H9 (cell line): ENCODE measurements at regions not wholly inside any gene's neighbourhood (a gene's known extent, or its start where the extent isn't known, plus 50 kb on each side); places are given as distances from the start of the nearest gene placed in this dataset.

Source experiments
- DNase-seq: peaks from one replicate; pipeline ENCODE4 v3.0.0-alpha.2; 2017
- H2AFZ ChIP-seq: one replicate; pipeline ENCODE4 v1.6.1; 2013; ENCODE audit warnings: mild to moderate bottlenecking, low read length, control low read depth, moderate library complexity
- H2AK5ac ChIP-seq: 2 replicates; pipeline ENCODE4 v1.6.1; 2013; ENCODE audit warnings: low read length, control low read depth, mixed read lengths; ENCODE audit not compliant: insufficient read length
- H2BK120ac ChIP-seq: one replicate; pipeline ENCODE4 v1.6.1; 2013; ENCODE audit warnings: low read depth, mild to moderate bottlenecking, low read length, control low read depth, inconsistent platforms; ENCODE audit not compliant: poor library complexity, severe bottlenecking
- H2BK12ac ChIP-seq: 2 replicates; pipeline ENCODE4 v1.6.1; 2013; ENCODE audit warnings: low read length, control low read depth, mixed read lengths, low read depth; ENCODE audit not compliant: insufficient read length
- H2BK15ac ChIP-seq: 2 replicates; pipeline ENCODE4 v1.6.1; 2013; ENCODE audit warnings: low read depth, low read length, control low read depth
- H2BK20ac ChIP-seq: one replicate; pipeline ENCODE4 v1.6.1; 2013; ENCODE audit warnings: low read depth, mild to moderate bottlenecking, low read length, control low read depth, inconsistent platforms; ENCODE audit not compliant: poor library complexity, severe bottlenecking
- H2BK5ac ChIP-seq: 2 replicates; pipeline ENCODE4 v1.6.1; 2013; ENCODE audit warnings: low read length, control low read depth, mixed read lengths; ENCODE audit not compliant: insufficient read length
- H3K14ac ChIP-seq: 2 replicates; pipeline ENCODE4 v1.6.1; 2013; ENCODE audit warnings: low read length, control low read depth; ENCODE audit not compliant: insufficient read depth
- H3K18ac ChIP-seq: 2 replicates; pipeline ENCODE4 v1.6.1; 2013; ENCODE audit warnings: low read depth, mild to moderate bottlenecking, mixed read lengths, low read length, control low read depth; ENCODE audit not compliant: insufficient read length
- H3K23ac ChIP-seq: 2 replicates; pipeline ENCODE4 v1.6.1; 2013; ENCODE audit warnings: low read length, control low read depth, mixed read lengths, low read depth; ENCODE audit not compliant: insufficient read length
- H3K23me2 ChIP-seq: 2 replicates; pipeline ENCODE4 v1.6.1; 2013; ENCODE audit warnings: low read depth, mild to moderate bottlenecking, mixed read lengths, low read length, control low read depth; ENCODE audit not compliant: insufficient read length, poor library complexity, severe bottlenecking
- H3K27ac ChIP-seq: 2 replicates; pipeline ENCODE4 v1.5.1; 2013; ENCODE audit warnings: low read length, control low read depth, mixed read lengths, low read depth; ENCODE audit not compliant: insufficient read length
- H3K27me3 ChIP-seq: 2 replicates; pipeline ENCODE4 v1.6.1; 2013; ENCODE audit warnings: low read length, control low read depth, inconsistent platforms; ENCODE audit not compliant: insufficient read depth
- H3K4ac ChIP-seq: 2 replicates; pipeline ENCODE4 v1.6.1; 2013; ENCODE audit warnings: low read depth, mild to moderate bottlenecking, control low read depth, inconsistent platforms, low read length, moderate library complexity
- H3K4me1 ChIP-seq: 2 replicates; pipeline ENCODE4 v1.6.1; 2013; ENCODE audit warnings: low read length, control low read depth, inconsistent platforms; ENCODE audit not compliant: insufficient read depth
- H3K4me2 ChIP-seq: 2 replicates; pipeline ENCODE4 v1.6.1; 2013; ENCODE audit warnings: low read length, control low read depth, mixed read lengths; ENCODE audit not compliant: insufficient read length, insufficient read depth
- H3K56ac ChIP-seq: 2 replicates; pipeline ENCODE4 v1.6.1; 2013; ENCODE audit warnings: low read depth, mild to moderate bottlenecking, mixed read lengths, low read length, control low read depth; ENCODE audit not compliant: insufficient read length
- H3K79me1 ChIP-seq: 2 replicates; pipeline ENCODE4 v1.6.1; 2013; ENCODE audit warnings: low read depth, mild to moderate bottlenecking, moderate library complexity, low read length, control low read depth, inconsistent platforms; ENCODE audit not compliant: insufficient read depth, poor library complexity, severe bottlenecking
- H3K79me2 ChIP-seq: 2 replicates; pipeline ENCODE4 v1.6.1; 2013; ENCODE audit warnings: low read length, control low read depth, inconsistent platforms; ENCODE audit not compliant: insufficient read depth
- H3K9ac ChIP-seq: 2 replicates; pipeline ENCODE4 v1.6.1; 2013; ENCODE audit warnings: low read length, control low read depth, mixed read lengths; ENCODE audit not compliant: insufficient read length; ENCODE audit errors: extremely low read depth
- H3K9me3 ChIP-seq: one replicate; pipeline ENCODE4 v1.6.1; 2013; ENCODE audit warnings: low read depth, low read length, inconsistent platforms; ENCODE audit not compliant: control insufficient read depth
- H3T11ph ChIP-seq: one replicate; pipeline ENCODE4 v1.6.1; 2013; ENCODE audit warnings: mild to moderate bottlenecking, low read length, control low read depth, inconsistent platforms
- H4K20me1 ChIP-seq: one replicate; pipeline ENCODE4 v1.6.1; 2013; ENCODE audit not compliant: control insufficient read depth, insufficient read length, insufficient read depth
- H4K5ac ChIP-seq: 2 replicates; pipeline ENCODE4 v1.6.1; 2013; ENCODE audit warnings: low read depth, mild to moderate bottlenecking, mixed read lengths, low read length, control low read depth; ENCODE audit not compliant: insufficient read length
- H4K8ac ChIP-seq: replicated peaks from 2 replicates; pipeline ENCODE4 v1.6.1; 2013; ENCODE audit warnings: low read length, control low read depth, mixed read lengths, low read depth; ENCODE audit not compliant: insufficient read length
- H4K91ac ChIP-seq: 2 replicates; pipeline ENCODE4 v1.6.1; 2013; ENCODE audit warnings: low read depth, mild to moderate bottlenecking, moderate library complexity, mixed read lengths, low read length, control low read depth; ENCODE audit not compliant: insufficient read length
- H3K27ac Mint-ChIP-seq, 3 experiments: 2 replicates in 2 of 3; 3 replicates in 1 of 3; pipeline ENCODE4 v1.8.0; 2020 to 2021; ENCODE audit warnings: mixed read lengths in 3 of 3, mild to moderate bottlenecking in 1 of 3, moderate library complexity in 1 of 3
- H3K27me3 Mint-ChIP-seq: 2 replicates; pipeline ENCODE4 v1.8.0; 2021; ENCODE audit warnings: low read depth, mild to moderate bottlenecking, moderate library complexity, mixed read lengths
- H3K36me3 Mint-ChIP-seq, 3 experiments: 2 replicates in 2 of 3; 3 replicates in 1 of 3; pipeline ENCODE4 v1.8.0; 2020 to 2021; ENCODE audit warnings: low read depth in 3 of 3, mixed read lengths in 3 of 3; ENCODE audit not compliant: insufficient read depth in 1 of 3
- H3K4me1 Mint-ChIP-seq, 2 experiments: 2 replicates each; pipeline ENCODE4 v1.8.0; 2020; ENCODE audit warnings: mixed read lengths in 2 of 2
- H3K4me3 Mint-ChIP-seq, 2 experiments: 2 replicates in 1 of 2; 3 replicates in 1 of 2; pipeline ENCODE4 v1.8.0; 2020 to 2021; ENCODE audit warnings: mild to moderate bottlenecking in 2 of 2, mixed read lengths in 2 of 2, moderate library complexity in 1 of 2
- H3K9me3 Mint-ChIP-seq, 2 experiments: 2 replicates in 1 of 2; 3 replicates in 1 of 2; pipeline ENCODE4 v1.8.0; 2020; ENCODE audit warnings: mild to moderate bottlenecking in 2 of 2, mixed read lengths in 2 of 2, moderate library complexity in 1 of 2
- CTCF ChIP-seq: fragments of 200-600 bp; sonication (generic); conservative IDR thresholded peaks from 3 replicates; pipeline ENCODE4 v1.8.0; 2021; ENCODE audit warnings: antibody characterized with exemption, mild to moderate bottlenecking
- WGBS: extraction: QIAGEN DNeasy Blood & Tissue Kit; methylation state at CpG from one replicate; pipeline ENCODE4 v1.1.7; 2013; ENCODE audit warnings: missing lambda C conversion rate, low lambda C conversion rate, mixed read lengths; ENCODE audit not compliant: insufficient read length; ENCODE audit errors: extremely low coverage; 5-methylcytosine and 5-hydroxymethylcytosine counted together

GRCh38 chr1:178645808-178646200 lies 79.2 kb upstream of the RALGPS2 start:
- no peak overlapping the region for H2BK5ac ChIP-seq
- H3K27ac Mint-ChIP-seq = no peak overlapping the region
- no peak overlapping the region for H2BK15ac ChIP-seq
- H3K79me2 ChIP-seq = no peaks in the 10 kb centered on the region
- no peak overlapping the region for H2AK5ac ChIP-seq
- no peak overlapping the region for H4K8ac ChIP-seq
- H3K9me3 ChIP-seq = no peaks in the 10 kb centered on the region
- H2BK20ac ChIP-seq = no peak overlapping the region
- no peak overlapping the region for H3K27ac ChIP-seq
- H3K36me3 Mint-ChIP-seq = no peaks in the 10 kb centered on the region
- peaks cover 33 to 49% of the 10 kb centered on the region in 2 experiments for H3K4me1 Mint-ChIP-seq
- no peak overlapping the region for H3K18ac ChIP-seq
- no peak overlapping the region for H4K91ac ChIP-seq
- peaks cover 2% of the 10 kb centered on the region for H4K20me1 ChIP-seq
- H3K4ac ChIP-seq = no peak overlapping the region
- no peak overlapping the region for H3K4me3 Mint-ChIP-seq
- H2AFZ ChIP-seq = no peak overlapping the region
- WGBS = no CpG with 5 or more reads among the region's 2 CpGs
- DNase-seq = no peak
- no peaks in the 10 kb centered on the region; the same call in 1 of the 2 replicates for H3K27me3 ChIP-seq
- no peak for TF ChIP-seq CTCF
- no peak overlapping the region for H2BK120ac ChIP-seq
- no peak overlapping the region for H4K5ac ChIP-seq
- H3K4me2 ChIP-seq = no peak overlapping the region
- H3K79me1 ChIP-seq = no peaks in the 10 kb centered on the region
- no peaks in the 10 kb centered on the region for H3K9me3 Mint-ChIP-seq
- no peak overlapping the region for H3K56ac ChIP-seq
- H3K27me3 Mint-ChIP-seq = no peaks in the 10 kb centered on the region; the same call in 1 of the 2 replicates
- no peak overlapping the region for H3T11ph ChIP-seq
- H3K9ac ChIP-seq = no peak overlapping the region
- no peak overlapping the region for H3K14ac ChIP-seq
- H3K23ac ChIP-seq = no peak overlapping the region
- peaks cover 4% of the 10 kb centered on the region; the same call in 1 of the 2 replicates for H3K4me1 ChIP-seq
- H3K23me2 ChIP-seq = no peaks in the 10 kb centered on the region
- H2BK12ac ChIP-seq = no peak overlapping the region
